ENCODE measurements at regions not wholly inside any gene's neighbourhood (a gene's known extent, or its start where the extent isn't known, plus 50 kb on each side); places are given as distances from the start of the nearest gene placed in this dataset.

DNA sequence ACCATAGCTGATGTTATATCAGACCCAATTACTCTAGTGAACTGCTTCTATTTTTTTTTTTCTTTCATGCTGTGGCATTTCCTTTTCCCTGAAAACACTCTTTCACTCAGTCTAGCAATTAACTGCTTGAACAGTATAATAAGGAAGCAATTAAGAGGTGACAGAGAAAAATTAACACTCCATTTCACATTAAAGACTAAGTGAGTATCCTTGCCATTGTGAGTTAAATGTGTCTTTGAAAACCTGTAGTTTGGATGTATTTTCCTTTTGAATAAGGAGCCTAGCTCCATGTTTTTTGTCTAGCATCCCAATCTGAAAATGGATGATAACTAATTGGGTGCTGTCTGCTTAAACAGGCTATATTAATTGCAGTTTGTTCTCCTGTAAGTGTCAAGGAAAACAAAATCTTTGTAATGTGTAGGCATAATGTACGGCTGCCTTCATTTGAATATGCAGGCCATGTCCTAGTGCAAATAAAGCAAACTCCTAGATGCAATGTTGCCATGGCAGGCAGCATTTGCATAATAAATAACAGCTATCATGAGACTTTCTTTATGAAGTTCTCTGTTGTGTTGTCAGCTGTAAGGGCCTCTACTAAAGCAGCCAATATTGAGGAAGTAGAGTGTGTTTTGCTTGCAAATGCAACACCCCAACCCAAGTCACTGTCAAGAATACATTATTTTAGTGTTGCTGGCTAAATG lies 416.7 kb downstream of the ZIC3 start:
- H3K4me3 ChIP-seq = no peak overlapping the region
- no peak overlapping the region for H3K27ac ChIP-seq
- no peaks in the 10 kb centered on the region for H3K4me1 ChIP-seq
- no peaks in the 10 kb centered on the region for H3K36me3 ChIP-seq
- WGBS, 2 donors (ENCODE audit: low coverage in 1 of 2) = no CpG with 5 or more reads among the region's 1 CpG
- no peak for ATAC-seq
- H3K27me3 ChIP-seq = no peaks in the 10 kb centered on the region
- TF ChIP-seq, protein P1, sequence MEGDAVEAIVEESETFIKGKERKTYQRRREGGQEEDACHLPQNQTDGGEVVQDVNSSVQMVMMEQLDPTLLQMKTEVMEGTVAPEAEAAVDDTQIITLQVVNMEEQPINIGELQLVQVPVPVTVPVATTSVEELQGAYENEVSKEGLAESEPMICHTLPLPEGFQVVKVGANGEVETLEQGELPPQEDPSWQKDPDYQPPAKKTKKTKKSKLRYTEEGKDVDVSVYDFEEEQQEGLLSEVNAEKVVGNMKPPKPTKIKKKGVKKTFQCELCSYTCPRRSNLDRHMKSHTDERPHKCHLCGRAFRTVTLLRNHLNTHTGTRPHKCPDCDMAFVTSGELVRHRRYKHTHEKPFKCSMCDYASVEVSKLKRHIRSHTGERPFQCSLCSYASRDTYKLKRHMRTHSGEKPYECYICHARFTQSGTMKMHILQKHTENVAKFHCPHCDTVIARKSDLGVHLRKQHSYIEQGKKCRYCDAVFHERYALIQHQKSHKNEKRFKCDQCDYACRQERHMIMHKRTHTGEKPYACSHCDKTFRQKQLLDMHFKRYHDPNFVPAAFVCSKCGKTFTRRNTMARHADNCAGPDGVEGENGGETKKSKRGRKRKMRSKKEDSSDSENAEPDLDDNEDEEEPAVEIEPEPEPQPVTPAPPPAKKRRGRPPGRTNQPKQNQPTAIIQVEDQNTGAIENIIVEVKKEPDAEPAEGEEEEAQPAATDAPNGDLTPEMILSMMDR (IDR thresholded peaks at IDR 0.05) = no peak
- no peak for TF ChIP-seq POLR2AphosphoS5 (IDR thresholded peaks at IDR 0.05)
- no peak for TF ChIP-seq POLR2A (IDR thresholded peaks at IDR 0.05)
- no peaks in the 10 kb centered on the region for H3K9me3 ChIP-seq

DNA sequence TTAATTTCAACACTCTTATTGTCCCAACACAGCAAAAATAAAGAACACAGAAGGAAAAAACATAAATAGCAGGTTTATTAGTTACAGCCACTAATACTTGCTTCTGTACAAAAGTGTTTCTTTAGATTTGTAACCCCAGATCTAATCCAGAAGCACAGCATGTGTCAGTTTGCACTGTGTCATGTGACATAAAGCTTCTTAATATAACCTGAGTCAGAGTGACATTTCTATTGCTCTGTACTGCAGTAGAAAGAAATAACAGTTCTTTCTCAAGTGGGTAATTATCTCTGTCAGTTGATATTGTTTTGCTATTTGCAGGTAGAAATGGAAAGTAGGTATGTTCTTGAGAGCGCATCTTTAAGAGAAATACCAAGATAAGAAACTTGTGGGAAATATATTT lies 422.5 kb downstream of the ZIC3 start:
- H3K27me3 ChIP-seq = no peaks in the 10 kb centered on the region
- no peaks in the 10 kb centered on the region for H3K4me1 ChIP-seq
- H3K27ac ChIP-seq = no peak overlapping the region
- no peaks in the 10 kb centered on the region for H3K36me3 ChIP-seq
- H3K4me3 ChIP-seq = no peak overlapping the region
- no peak for ATAC-seq
- WGBS, 2 donors (ENCODE audit: low coverage in 1 of 2) = 86% methylated on average over 1 of the region's 1 CpG
- no peak for TF ChIP-seq POLR2A (IDR thresholded peaks at IDR 0.05)
- no peak for TF ChIP-seq POLR2AphosphoS5 (IDR thresholded peaks at IDR 0.05)
- TF ChIP-seq EP300 (IDR thresholded peaks at IDR 0.05) = no peak
- TF ChIP-seq, protein P1 (IDR thresholded peaks at IDR 0.05) = no peak
- no peaks in the 10 kb centered on the region for H3K9me3 ChIP-seq

DNA sequence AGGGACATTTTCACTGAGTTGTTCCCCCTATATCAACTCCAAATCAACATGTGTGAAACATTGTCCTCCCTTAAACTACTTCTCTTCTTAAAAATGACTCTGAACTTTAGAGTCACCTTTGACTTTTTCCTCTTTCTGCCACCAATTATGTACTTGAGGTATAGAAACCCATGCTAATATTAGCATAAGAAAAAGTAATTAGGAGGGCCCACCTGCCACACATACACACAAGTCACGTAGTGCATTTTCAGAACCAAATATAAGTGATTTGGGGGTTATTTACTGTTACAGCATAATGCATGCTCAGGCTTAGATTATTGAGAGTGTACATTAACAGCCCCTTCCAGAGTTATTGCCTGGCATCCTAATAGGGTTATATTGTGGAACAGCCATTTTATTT lies 432.7 kb downstream of the ZIC3 start:
- ATAC-seq = no peak
- H3K36me3 ChIP-seq = no peaks in the 10 kb centered on the region
- no peaks in the 10 kb centered on the region for H3K27me3 ChIP-seq
- TF ChIP-seq POLR2AphosphoS5 (IDR thresholded peaks at IDR 0.05) = no peak
- TF ChIP-seq EP300 (IDR thresholded peaks at IDR 0.05) = no peak
- TF ChIP-seq, protein P1 (IDR thresholded peaks at IDR 0.05) = no peak
- TF ChIP-seq POLR2A (IDR thresholded peaks at IDR 0.05) = no peak
- H3K4me1 ChIP-seq = no peaks in the 10 kb centered on the region
- WGBS, 2 donors (ENCODE audit: low coverage in 1 of 2) = 46% methylated on average over 1 of the region's 1 CpG; no CpG with 5 or more reads in 1 of the 2 donors
- no peak overlapping the region for H3K27ac ChIP-seq
- no peaks in the 10 kb centered on the region for H3K9me3 ChIP-seq
- no peak overlapping the region for H3K4me3 ChIP-seq

DNA sequence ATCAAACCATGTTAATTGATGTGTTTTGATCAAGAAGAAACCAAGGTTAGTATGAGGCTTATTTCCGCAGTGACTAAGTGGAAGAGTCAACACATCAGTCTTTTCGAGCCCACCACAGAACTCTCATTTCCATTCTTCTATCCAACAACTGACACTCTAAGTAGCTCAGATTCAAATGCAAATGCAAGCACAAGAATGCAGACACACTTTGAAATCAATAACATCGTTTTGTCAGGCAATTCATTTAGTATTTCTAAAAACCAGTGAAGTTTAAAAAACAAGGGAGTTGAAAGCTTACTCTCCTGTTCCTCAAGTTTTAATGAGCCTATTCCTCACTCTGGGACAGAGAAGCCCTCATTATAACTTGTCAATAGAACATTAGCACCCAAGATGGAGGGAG lies 433.1 kb downstream of the ZIC3 start:
- no peak for TF ChIP-seq POLR2AphosphoS5 (IDR thresholded peaks at IDR 0.05)
- no peak for TF ChIP-seq EP300 (IDR thresholded peaks at IDR 0.05)
- H3K9me3 ChIP-seq = no peaks in the 10 kb centered on the region
- H3K27ac ChIP-seq = no peak overlapping the region
- no peak overlapping the region for H3K4me3 ChIP-seq
- H3K27me3 ChIP-seq = no peaks in the 10 kb centered on the region
- no peaks in the 10 kb centered on the region for H3K4me1 ChIP-seq
- ATAC-seq = no peak
- 60 to 73% methylated on average over 3 of the region's 3 CpGs for WGBS, 2 donors (ENCODE audit: low coverage in 1 of 2)
- no peaks in the 10 kb centered on the region for H3K36me3 ChIP-seq

DNA sequence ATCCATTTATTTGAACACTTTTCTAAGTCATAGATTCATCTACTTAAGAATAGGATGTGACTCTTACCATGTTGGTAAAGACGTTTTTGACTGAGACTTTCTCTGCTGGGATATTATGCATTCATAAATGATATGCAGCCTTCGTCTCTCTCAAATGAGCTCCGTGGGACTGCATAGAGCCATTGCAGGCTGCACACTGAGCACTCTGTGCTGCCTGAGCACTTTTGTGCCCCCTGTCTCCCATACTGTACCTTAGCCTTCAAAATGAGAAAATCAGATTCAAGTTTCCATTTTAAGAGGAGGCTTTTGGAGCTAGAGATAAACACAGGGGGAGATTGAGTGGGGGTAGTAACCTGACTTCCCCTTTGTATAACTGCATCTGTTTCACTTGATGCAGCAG lies 433.6 kb downstream of the ZIC3 start:
- Histone ChIP-seq H3K27ac (no peak overlapping the region), H3K4me3 (no peak overlapping the region), H3K4me1 (no peaks in the 10 kb centered on the region), H3K36me3 (no peaks in the 10 kb centered on the region), H3K27me3 (no peaks in the 10 kb centered on the region), H3K9me3 (no peaks in the 10 kb centered on the region)
- TF ChIP-seq, protein P1 (IDR thresholded peaks at IDR 0.05) = no peak
- TF ChIP-seq EP300 (IDR thresholded peaks at IDR 0.05) (no peak), POLR2AphosphoS5 (IDR thresholded peaks at IDR 0.05) (no peak), POLR2A (IDR thresholded peaks at IDR 0.05) (no peak)
- ATAC-seq = no peak
- WGBS, 2 donors (ENCODE audit: low coverage in 1 of 2) = 38% methylated on average over 1 of the region's 3 CpGs
